ENCODE measurements at regions not wholly inside any gene's neighbourhood (a gene's known extent, or its start where the extent isn't known, plus 50 kb on each side); places are given as distances from the start of the nearest gene placed in this dataset.

DNA sequence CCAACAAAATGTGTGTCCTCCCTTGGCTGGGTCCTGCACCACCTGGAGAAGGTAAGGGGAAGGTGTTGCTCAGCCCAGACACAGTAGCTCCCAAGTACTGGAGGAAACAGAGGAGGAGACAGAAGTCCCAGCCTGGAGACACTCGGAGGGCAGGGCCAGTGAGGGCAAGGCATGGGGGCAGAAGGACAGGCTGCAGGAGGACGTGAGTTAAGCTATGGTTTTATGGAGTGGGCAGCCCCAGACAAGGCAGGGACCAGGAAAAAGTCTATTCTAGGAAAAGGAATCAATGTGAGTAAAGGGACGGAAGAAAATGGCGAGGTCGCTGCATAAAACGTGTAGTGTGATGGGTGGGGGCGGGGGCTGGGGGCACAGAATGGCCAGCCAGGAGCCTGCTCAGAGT, 210.1 kb upstream of the DIO3 start:
- Histone ChIP-seq H2AFZ (ENCODE audit: low read depth, low read length) (no peak overlapping the region), H3K79me2 (replicated peaks; ENCODE audit: insufficient read depth, low read length) (no peaks in the 10 kb centered on the region), H3K9me2 (ENCODE audit: insufficient read depth, low read length) (no peaks in the 10 kb centered on the region), H3K4me3 (ENCODE audit: low read length) (no peak overlapping the region), H3K27ac (ENCODE audit: low read length) (no peak overlapping the region), H3F3A (ENCODE audit: insufficient read depth, low read length, poor library complexity, severe bottlenecking) (no peaks in the 10 kb centered on the region), H3K9ac (ENCODE audit: low read length) (no peak overlapping the region), H3K36me3 (ENCODE audit: insufficient read depth, low read length) (no peaks in the 10 kb centered on the region), H3K9me3 (ENCODE audit: low read length) (peaks cover 3% of the 10 kb centered on the region), H4K20me1 (ENCODE audit: insufficient read depth) (no peaks in the 10 kb centered on the region), H3K4me2 (ENCODE audit: low read length) (no peak overlapping the region), H3K27me3 (ENCODE audit: insufficient read depth, low read depth, low read length) (no peaks in the 10 kb centered on the region)
- TF ChIP-seq EP300 (conservative IDR thresholded peaks at IDR 0.05; ENCODE audit: poor library complexity, severe bottlenecking) (no peak), RAD21 (conservative IDR thresholded peaks at IDR 0.05) (no peak), TAF1 (IDR thresholded peaks at IDR 0.05; ENCODE audit: low read depth) (no peak), EZH2 (IDR thresholded peaks at IDR 0.05; ENCODE audit: borderline replicate concordance, insufficient read depth, low read length, poor library complexity, severe bottlenecking) (no peak), MXI1 (conservative IDR thresholded peaks at IDR 0.05; ENCODE audit: poor library complexity, severe bottlenecking) (no peak), SMC3 (conservative IDR thresholded peaks at IDR 0.05; ENCODE audit: poor library complexity) (no peak), POLR2AphosphoS5 (IDR thresholded peaks at IDR 0.05) (no peak)
- TF ChIP-seq, protein P1, sequence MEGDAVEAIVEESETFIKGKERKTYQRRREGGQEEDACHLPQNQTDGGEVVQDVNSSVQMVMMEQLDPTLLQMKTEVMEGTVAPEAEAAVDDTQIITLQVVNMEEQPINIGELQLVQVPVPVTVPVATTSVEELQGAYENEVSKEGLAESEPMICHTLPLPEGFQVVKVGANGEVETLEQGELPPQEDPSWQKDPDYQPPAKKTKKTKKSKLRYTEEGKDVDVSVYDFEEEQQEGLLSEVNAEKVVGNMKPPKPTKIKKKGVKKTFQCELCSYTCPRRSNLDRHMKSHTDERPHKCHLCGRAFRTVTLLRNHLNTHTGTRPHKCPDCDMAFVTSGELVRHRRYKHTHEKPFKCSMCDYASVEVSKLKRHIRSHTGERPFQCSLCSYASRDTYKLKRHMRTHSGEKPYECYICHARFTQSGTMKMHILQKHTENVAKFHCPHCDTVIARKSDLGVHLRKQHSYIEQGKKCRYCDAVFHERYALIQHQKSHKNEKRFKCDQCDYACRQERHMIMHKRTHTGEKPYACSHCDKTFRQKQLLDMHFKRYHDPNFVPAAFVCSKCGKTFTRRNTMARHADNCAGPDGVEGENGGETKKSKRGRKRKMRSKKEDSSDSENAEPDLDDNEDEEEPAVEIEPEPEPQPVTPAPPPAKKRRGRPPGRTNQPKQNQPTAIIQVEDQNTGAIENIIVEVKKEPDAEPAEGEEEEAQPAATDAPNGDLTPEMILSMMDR (IDR thresholded peaks at IDR 0.05; ENCODE audit: poor library complexity, severe bottlenecking), result no peak
- TF ChIP-seq, protein P2, sequence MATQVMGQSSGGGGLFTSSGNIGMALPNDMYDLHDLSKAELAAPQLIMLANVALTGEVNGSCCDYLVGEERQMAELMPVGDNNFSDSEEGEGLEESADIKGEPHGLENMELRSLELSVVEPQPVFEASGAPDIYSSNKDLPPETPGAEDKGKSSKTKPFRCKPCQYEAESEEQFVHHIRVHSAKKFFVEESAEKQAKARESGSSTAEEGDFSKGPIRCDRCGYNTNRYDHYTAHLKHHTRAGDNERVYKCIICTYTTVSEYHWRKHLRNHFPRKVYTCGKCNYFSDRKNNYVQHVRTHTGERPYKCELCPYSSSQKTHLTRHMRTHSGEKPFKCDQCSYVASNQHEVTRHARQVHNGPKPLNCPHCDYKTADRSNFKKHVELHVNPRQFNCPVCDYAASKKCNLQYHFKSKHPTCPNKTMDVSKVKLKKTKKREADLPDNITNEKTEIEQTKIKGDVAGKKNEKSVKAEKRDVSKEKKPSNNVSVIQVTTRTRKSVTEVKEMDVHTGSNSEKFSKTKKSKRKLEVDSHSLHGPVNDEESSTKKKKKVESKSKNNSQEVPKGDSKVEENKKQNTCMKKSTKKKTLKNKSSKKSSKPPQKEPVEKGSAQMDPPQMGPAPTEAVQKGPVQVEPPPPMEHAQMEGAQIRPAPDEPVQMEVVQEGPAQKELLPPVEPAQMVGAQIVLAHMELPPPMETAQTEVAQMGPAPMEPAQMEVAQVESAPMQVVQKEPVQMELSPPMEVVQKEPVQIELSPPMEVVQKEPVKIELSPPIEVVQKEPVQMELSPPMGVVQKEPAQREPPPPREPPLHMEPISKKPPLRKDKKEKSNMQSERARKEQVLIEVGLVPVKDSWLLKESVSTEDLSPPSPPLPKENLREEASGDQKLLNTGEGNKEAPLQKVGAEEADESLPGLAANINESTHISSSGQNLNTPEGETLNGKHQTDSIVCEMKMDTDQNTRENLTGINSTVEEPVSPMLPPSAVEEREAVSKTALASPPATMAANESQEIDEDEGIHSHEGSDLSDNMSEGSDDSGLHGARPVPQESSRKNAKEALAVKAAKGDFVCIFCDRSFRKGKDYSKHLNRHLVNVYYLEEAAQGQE (IDR thresholded peaks at IDR 0.05; ENCODE audit: borderline replicate concordance), result no peak

DNA sequence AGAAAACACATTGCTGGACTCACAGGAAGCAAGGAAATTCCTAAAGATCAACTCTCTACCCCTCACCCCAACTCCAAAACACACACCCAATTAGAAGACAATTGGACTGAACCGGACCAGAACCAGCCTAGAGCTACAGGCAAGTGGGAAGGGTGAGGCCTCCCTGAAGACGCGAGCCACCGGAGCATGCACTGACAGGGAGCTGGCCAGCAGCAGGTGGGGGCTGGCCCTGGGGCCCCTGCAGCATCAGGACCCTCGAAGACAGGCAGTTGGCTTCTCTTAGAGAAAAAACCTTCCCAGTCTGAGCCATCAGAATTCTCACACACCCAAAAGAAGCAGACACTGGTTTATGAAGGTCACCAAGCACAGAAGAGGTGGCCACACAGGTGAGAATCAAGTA, 209.5 kb upstream of the DIO3 start:
- no peaks in the 10 kb centered on the region for H3K79me2 ChIP-seq (replicated peaks; ENCODE audit: insufficient read depth, low read length)
- no peak for TF ChIP-seq TAF1 (IDR thresholded peaks at IDR 0.05; ENCODE audit: low read depth)
- TF ChIP-seq, protein P1 (IDR thresholded peaks at IDR 0.05; ENCODE audit: poor library complexity, severe bottlenecking), result no peak
- no peak for TF ChIP-seq EZH2 (IDR thresholded peaks at IDR 0.05; ENCODE audit: borderline replicate concordance, insufficient read depth, low read length, poor library complexity, severe bottlenecking)
- TF ChIP-seq POLR2AphosphoS5 (IDR thresholded peaks at IDR 0.05), result no peak
- TF ChIP-seq EP300 (conservative IDR thresholded peaks at IDR 0.05; ENCODE audit: poor library complexity, severe bottlenecking), result no peak
- TF ChIP-seq SMC3 (conservative IDR thresholded peaks at IDR 0.05; ENCODE audit: poor library complexity), result no peak
- TF ChIP-seq, protein P2 (IDR thresholded peaks at IDR 0.05; ENCODE audit: borderline replicate concordance), result no peak
- TF ChIP-seq MXI1 (conservative IDR thresholded peaks at IDR 0.05; ENCODE audit: poor library complexity, severe bottlenecking), result no peak

More for the DNA sequence above, 209.5 kb upstream of the DIO3 start:
- Histone ChIP-seq H3K9ac (ENCODE audit: low read length) (no peak overlapping the region), H3K27me3 (ENCODE audit: insufficient read depth, low read depth, low read length) (no peaks in the 10 kb centered on the region), H3K4me2 (ENCODE audit: low read length) (no peak overlapping the region), H3K9me2 (ENCODE audit: insufficient read depth, low read length) (no peaks in the 10 kb centered on the region), H3F3A (ENCODE audit: insufficient read depth, low read length, poor library complexity, severe bottlenecking) (no peaks in the 10 kb centered on the region), H2AFZ (ENCODE audit: low read depth, low read length) (no peak overlapping the region), H3K27ac (ENCODE audit: low read length) (no peak overlapping the region), H4K20me1 (ENCODE audit: insufficient read depth) (no peaks in the 10 kb centered on the region), H3K9me3 (ENCODE audit: low read length) (peaks cover 3% of the 10 kb centered on the region), H3K4me3 (ENCODE audit: low read length) (no peak overlapping the region), H3K36me3 (ENCODE audit: insufficient read depth, low read length) (no peaks in the 10 kb centered on the region)

All from neural cell (in vitro differentiated cells).